HCT116 (cell line): ENCODE measurements at regions not wholly inside any gene's neighbourhood (a gene's known extent, or its start where the extent isn't known, plus 50 kb on each side); places are given as distances from the start of the nearest gene placed in this dataset.

ENCODE experiments used
- ATAC-seq: fragments of 200-7000 bp; cut with Tn5 transposase; 2 replicates; pipeline ENCODE4 v1.9.1; 2020; ENCODE audit warnings: mild to moderate bottlenecking, moderate library complexity
- BruUV-seq: library from RNA; stranded (reverse); fragments of 400-500 nt; replicated peaks from 2 replicates; lab custom pipeline; 2021; lab: Mats Ljungman, UMichigan
- CTCF ChIA-PET: fragments of 300-600 bp; sonication (Branson Sonifier 250); formaldehyde crosslinking; loops from one replicate; lab custom pipeline; 2021; ENCODE audit warnings: antibody characterized with exemption; lab: Charles Lee
- POLR2A ChIA-PET: fragments of 300-600, 350-600 bp; sonication (Branson Sonifier 250); formaldehyde crosslinking; loops from one replicate; lab custom pipeline; 2021; ENCODE audit warnings: antibody characterized with exemption; lab: Charles Lee
- RAD21 ChIA-PET, 2 experiments: fragments of 300-600 bp; sonication (Branson Sonifier 250); formaldehyde crosslinking; loops; one replicate each; lab custom pipeline; 2023; ENCODE audit warnings: low total read pairs in 2 of 2; ENCODE audit not compliant: uncharacterized antibody in 2 of 2, unreplicated experiment in 2 of 2, low non-redundant PET in 1 of 2; lab: Charles Lee
- DNase-seq: peaks from one replicate; pipeline ENCODE4 v3.0.0-alpha.2; 2010; ENCODE audit warnings: low read depth, low spot score
- H2AFZ ChIP-seq: fragments of 200-600 bp; shearing (Covaris generic), sonication (generic); 2 replicates; pipeline ENCODE4 v1.6.1; 2017; ENCODE audit warnings: low read depth, mixed run types, mixed read lengths, antibody characterized with exemption, low read length; ENCODE audit not compliant: poor library complexity, severe bottlenecking
- H3K27ac ChIP-seq: 2 replicates; pipeline ENCODE4 v1.5.1; 2012; ENCODE audit warnings: low read depth, low read length
- H3K27me3 ChIP-seq: fragments of 200-600 bp; sonication (generic); 2 replicates; pipeline ENCODE4 v1.6.1; 2016; ENCODE audit warnings: mixed run types, low read length, mixed read lengths; ENCODE audit not compliant: insufficient read depth
- H3K36me3 ChIP-seq, 2 experiments: fragments of 200-500 bp in 1 of 2; fragments of 200-600 bp in 1 of 2; sonication (Bioruptor generic) in 1 of 2; sonication (generic) in 1 of 2; 2 replicates each; pipeline versions ENCODE4 v1.5.1 to v1.6.1; 2014 to 2016; ENCODE audit warnings: low read length in 2 of 2, inconsistent platforms in 1 of 2, mixed read lengths in 1 of 2, mixed run types in 1 of 2; ENCODE audit not compliant: insufficient read depth in 2 of 2, control insufficient read depth in 1 of 2
- H3K4me1 ChIP-seq, 2 experiments: fragments of 200-600 bp in 1 of 2; sonication (generic) in 1 of 2; 2 replicates each; pipeline versions ENCODE4 v1.5.1 to v1.6.1; 2012 to 2017; ENCODE audit warnings: low read length in 2 of 2, inconsistent platforms in 1 of 2, mild to moderate bottlenecking in 1 of 2, mixed read lengths in 1 of 2, mixed run types in 1 of 2, moderate library complexity in 1 of 2; ENCODE audit not compliant: insufficient read depth in 2 of 2, control insufficient read depth in 1 of 2
- H3K4me2 ChIP-seq: fragments of 200-600 bp; sonication (generic); 2 replicates; pipeline ENCODE4 v1.6.1; 2017; ENCODE audit warnings: mixed run types, low read length, mixed read lengths
- H3K4me3 ChIP-seq, 2 experiments: fragments of 200-600 bp in 1 of 2; sonication (generic) in 1 of 2; replicated peaks in 1 of 2; 2 replicates each; pipeline ENCODE4 v1.5.1; 2011 to 2016; ENCODE audit warnings: low read length in 2 of 2, control low read depth in 1 of 2, low read depth in 1 of 2, mild to moderate bottlenecking in 1 of 2, mixed read lengths in 1 of 2, mixed run types in 1 of 2
- H3K79me2 ChIP-seq: fragments of 200-600 bp; sonication (generic); 2 replicates; pipeline ENCODE4 v1.6.1; 2017; ENCODE audit warnings: mild to moderate bottlenecking, mixed run types, low read length, moderate library complexity, mixed read lengths; ENCODE audit not compliant: insufficient read depth
- H3K9ac ChIP-seq: fragments of 200-600 bp; sonication (generic); 2 replicates; pipeline ENCODE4 v1.6.1; 2016; ENCODE audit warnings: low read length, mixed read lengths
- H3K9me2 ChIP-seq: fragments of 200-600 bp; sonication (generic), shearing (Covaris generic); 2 replicates; pipeline ENCODE4 v1.6.1; 2017; ENCODE audit warnings: mixed run types, mild to moderate bottlenecking, moderate library complexity; ENCODE audit not compliant: insufficient read depth
- H3K9me3 ChIP-seq, 2 experiments: fragments of 200-500 bp in 1 of 2; fragments of 200-600 bp in 1 of 2; sonication (Bioruptor generic) in 1 of 2; sonication (generic) in 1 of 2; 2 replicates each; pipeline ENCODE4 v1.6.1; 2014 to 2017; ENCODE audit warnings: low read length in 2 of 2, mixed read lengths in 2 of 2, inconsistent platforms in 1 of 2, low read depth in 1 of 2, mild to moderate bottlenecking in 1 of 2, mixed run types in 1 of 2, moderate library complexity in 1 of 2; ENCODE audit not compliant: control insufficient read depth in 1 of 2, insufficient read depth in 1 of 2
- H4K20me1 ChIP-seq: fragments of 200-600 bp; sonication (generic), shearing (Covaris generic); 2 replicates; pipeline ENCODE4 v1.6.1; 2017; ENCODE audit warnings: mixed run types, mild to moderate bottlenecking, moderate library complexity; ENCODE audit not compliant: insufficient read depth
- ATF3 ChIP-seq: IDR thresholded peaks from 2 replicates; pipeline ENCODE4 v1.6.1; 2012
- CEBPB ChIP-seq: IDR thresholded peaks from 2 replicates; pipeline ENCODE4 v1.6.1; 2012; ENCODE audit warnings: low read depth
- EGR1 ChIP-seq: IDR thresholded peaks from 2 replicates; pipeline ENCODE4 v1.6.1; 2012; ENCODE audit warnings: low read depth
- ELF1 ChIP-seq: IDR thresholded peaks from 2 replicates; pipeline ENCODE4 v1.6.1; 2012; ENCODE audit warnings: low read depth, borderline replicate concordance
- JUND ChIP-seq: IDR thresholded peaks from 2 replicates; pipeline ENCODE4 v1.6.1; 2012
- MAX ChIP-seq: IDR thresholded peaks from 2 replicates; pipeline ENCODE4 v1.6.1; 2012
- POLR2A ChIP-seq: IDR thresholded peaks from 2 replicates; pipeline ENCODE4 v1.7.0; 2011; ENCODE audit warnings: borderline replicate concordance; ENCODE audit not compliant: insufficient read depth, insufficient read length; ENCODE audit errors: extremely low read depth
- POLR2AphosphoS5 ChIP-seq: IDR thresholded peaks from 2 replicates; pipeline ENCODE4 v1.6.1; 2011; ENCODE audit warnings: mild to moderate bottlenecking, low read depth, low read length, moderate library complexity
- REST ChIP-seq: IDR thresholded peaks from 2 replicates; pipeline ENCODE4 v1.6.1; 2012; ENCODE audit warnings: low read depth
- SIN3A ChIP-seq: IDR thresholded peaks from 2 replicates; pipeline ENCODE4 v1.6.1; 2012; ENCODE audit warnings: low read depth
- SP1 ChIP-seq: IDR thresholded peaks from 2 replicates; pipeline ENCODE4 v1.6.1; 2012; ENCODE audit warnings: low read depth
- SRF ChIP-seq: IDR thresholded peaks from 2 replicates; pipeline ENCODE4 v1.6.1; 2012; ENCODE audit warnings: low read depth
- TCF7L2 ChIP-seq: IDR thresholded peaks from 2 replicates; pipeline ENCODE4 v1.7.0; 2011; ENCODE audit warnings: borderline replicate concordance, inconsistent platforms; ENCODE audit not compliant: insufficient read depth, insufficient read length; ENCODE audit errors: extremely low read depth
- YY1 ChIP-seq: IDR thresholded peaks from 2 replicates; pipeline ENCODE4 v1.6.1; 2011; ENCODE audit warnings: low read length, low read depth, moderate library complexity, mild to moderate bottlenecking; ENCODE audit not compliant: insufficient replicate concordance; ENCODE audit errors: extremely low read depth
- ZFX ChIP-seq: fragments of 450-650 bp; IDR thresholded peaks from 2 replicates; pipeline ENCODE4 v1.6.1; 2017
- intact Hi-C: fragments of 100-400 bp; cut with micrococcal nuclease; formaldehyde crosslinking; loops from 2 replicates; pipeline ENCODE4 v1.10.0; 2022

GRCh38 chrX:52262195-52262546 lies 77.5 kb downstream of the MAGED4 start:
- Histone ChIP-seq H3K27ac (peak overlapping the region; percentile 61), H2AFZ (no peak overlapping the region), H3K4me3 (peak overlapping the region; percentile 39 to 48), H3K9ac (no peak overlapping the region), H3K36me3 (no peaks in the 10 kb centered on the region), H3K4me1 (peaks cover 3 to 13% of the 10 kb centered on the region in 2 experiments; a peak in 2 of 4 replicates), H3K4me2 (peak overlapping the region; percentile 71), H3K79me2 (no peaks in the 10 kb centered on the region), H3K9me3 (no peaks in the 10 kb centered on the region), H3K9me2 (no peaks in the 10 kb centered on the region), H3K27me3 (no peaks in the 10 kb centered on the region), H4K20me1 (no peaks in the 10 kb centered on the region)
- intact Hi-C loops = no loop called here
- POLR2A ChIA-PET = interaction anchor here (1.0 kb wide), 1 partner anchor 621 kb away, joined by 4 read pairs; no protein-coding TSS in a partner anchor
- TF ChIP-seq SP1 (no peak), ELF1 (no peak), CEBPB (no peak), EGR1 (no peak), TCF7L2 (no peak), POLR2AphosphoS5 (no peak), REST (no peak), POLR2A (no peak), SRF (no peak), SIN3A (no peak), JUND (no peak), YY1 (no peak), ZFX (no peak), MAX (no peak), ATF3 (no peak)
- RAD21 ChIA-PET = interaction anchor here in 1 of 2 experiments (1.0 kb wide), 1 partner anchor 621 kb away, joined by 4 read pairs; no protein-coding TSS in a partner anchor
- no TSS peak for BruUV-seq
- CTCF ChIA-PET = interaction anchor here (1.4 kb wide), 1 partner anchor 621 kb away, joined by 6 read pairs; no protein-coding TSS in a partner anchor
- no peak for ATAC-seq
- no peak for DNase-seq
